HG02571 (cell line): ENCODE measurements at regions not wholly inside any gene's neighbourhood (a gene's known extent, or its start where the extent isn't known, plus 50 kb on each side); places are given as distances from the start of the nearest gene placed in this dataset.
A peak's percentile ranks its signal among the peaks of the same experiment; 100 is the strongest.

Experiments
- ATAC-seq: cut with Tn5 transposase; IDR thresholded peaks from one replicate; pipeline ENCODE4 v1.9.1; 2021; ENCODE audit warnings: mild to moderate bottlenecking, moderate library complexity; ENCODE audit not compliant: unreplicated experiment

GRCh38 chr2:19560785-19561184, 202.4 kb upstream of the OSR1 start:
- ATAC-seq: no peak

GRCh38 chr2:19559596-19560240, 201.3 kb upstream of the OSR1 start:
- no peak for ATAC-seq

DNA sequence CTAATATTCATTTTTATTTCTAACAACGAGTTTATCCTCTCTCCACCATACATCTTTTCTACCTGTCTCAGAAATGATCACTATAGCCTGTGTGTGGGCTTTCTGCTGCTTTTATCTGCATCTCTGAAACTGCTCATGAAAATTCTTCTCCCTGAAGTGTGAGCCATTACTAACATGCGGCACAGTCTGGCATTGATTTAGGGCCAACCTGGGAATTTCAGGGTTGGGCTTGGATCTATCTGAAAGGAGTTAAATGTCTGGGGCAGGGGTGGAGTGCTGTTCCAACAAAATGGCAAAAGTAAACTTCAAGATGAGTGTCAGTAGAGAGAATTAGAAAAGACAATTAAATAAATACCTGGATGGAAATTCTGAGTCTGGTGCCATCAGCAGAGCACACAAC, 198.2 kb upstream of the OSR1 start:
- ATAC-seq: no peak

DNA sequence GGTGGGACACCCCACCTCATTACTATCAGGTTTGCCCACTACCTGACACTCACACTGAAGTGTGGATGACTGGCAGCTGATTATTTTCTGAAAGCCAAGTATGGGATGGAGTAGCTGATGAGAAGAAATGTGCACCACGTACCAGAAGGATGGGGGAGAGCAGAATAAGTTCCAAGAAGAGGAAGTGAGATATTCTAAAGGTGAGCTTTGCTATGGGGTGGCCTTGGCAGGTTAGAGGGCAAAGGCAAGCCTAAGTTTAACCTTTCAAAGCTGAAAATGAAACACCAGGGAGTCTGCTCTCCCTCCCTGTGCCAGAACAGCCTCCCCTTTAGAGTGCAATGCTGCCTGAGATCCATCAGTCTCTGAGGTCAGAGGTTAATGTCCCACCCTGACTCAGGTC, 196.1 kb upstream of the OSR1 start:
- peak; percentile 61 for ATAC-seq

DNA sequence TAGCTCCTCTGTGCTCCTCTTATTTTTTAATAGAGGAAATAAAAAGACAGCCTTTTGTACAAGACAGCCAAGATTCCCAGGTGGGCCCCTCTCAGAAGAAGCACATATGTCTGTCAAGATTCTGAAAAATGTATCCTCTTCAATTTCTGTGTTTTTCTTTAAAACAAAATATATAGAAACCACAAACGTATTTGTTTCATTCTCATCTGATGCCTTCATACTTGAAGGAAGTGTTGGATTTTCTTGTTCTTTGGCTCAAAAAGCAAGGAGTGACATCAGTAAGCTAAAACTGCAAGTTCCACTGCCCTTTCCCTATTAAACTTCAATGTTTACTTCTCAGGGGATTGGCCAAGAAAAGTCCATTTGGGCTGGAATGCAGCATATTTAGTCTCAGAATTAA, 193.8 kb upstream of the OSR1 start:
- no peak for ATAC-seq

- no peak for ATAC-seq
These were observed 192.3 kb upstream of the OSR1 start for GRCh38 chr2:19550750-19551149.

GRCh38 chr2:19549821-19550220, 191.4 kb upstream of the OSR1 start:
- ATAC-seq: no peak

DNA sequence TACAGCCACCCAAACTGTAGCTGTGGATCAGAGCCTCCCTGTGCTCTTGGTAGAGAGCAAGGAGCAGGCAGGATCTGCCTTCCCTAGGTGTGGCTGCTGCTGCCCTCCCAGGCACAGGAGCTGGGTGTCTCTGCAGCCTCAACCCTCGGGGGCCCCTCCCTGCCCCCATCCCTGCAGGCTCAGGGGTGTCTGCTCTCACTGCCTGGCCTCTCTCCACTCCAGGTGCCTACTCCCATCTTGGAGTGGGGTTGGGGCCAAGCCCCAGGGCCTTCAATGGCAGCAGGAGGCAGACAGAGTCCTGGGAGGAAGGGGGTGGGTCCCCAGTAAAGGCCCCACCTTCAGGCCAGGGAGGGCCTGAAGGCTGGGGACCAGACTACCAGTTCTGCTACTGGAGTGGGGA, 189.7 kb upstream of the OSR1 start:
- no peak for ATAC-seq

DNA sequence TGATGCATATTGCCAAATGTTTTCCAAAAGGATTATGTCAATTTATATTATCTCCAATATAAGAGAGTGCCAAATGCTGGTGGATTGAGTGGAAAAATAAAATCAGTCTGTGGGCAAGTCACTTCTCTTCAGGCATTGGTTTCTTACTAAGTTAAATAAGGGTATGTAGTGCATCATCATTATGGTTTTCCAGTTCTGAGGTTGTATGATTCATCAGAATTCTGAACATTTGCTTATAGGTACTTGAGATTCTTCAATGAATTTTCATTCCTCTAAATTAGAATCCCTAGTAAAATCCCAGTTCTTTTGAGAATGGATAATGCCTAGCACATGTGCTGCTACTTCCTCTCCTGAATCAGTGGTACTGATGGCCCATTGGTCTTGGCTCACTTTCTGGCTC, 188.9 kb upstream of the OSR1 start:
- ATAC-seq: no peak

DNA sequence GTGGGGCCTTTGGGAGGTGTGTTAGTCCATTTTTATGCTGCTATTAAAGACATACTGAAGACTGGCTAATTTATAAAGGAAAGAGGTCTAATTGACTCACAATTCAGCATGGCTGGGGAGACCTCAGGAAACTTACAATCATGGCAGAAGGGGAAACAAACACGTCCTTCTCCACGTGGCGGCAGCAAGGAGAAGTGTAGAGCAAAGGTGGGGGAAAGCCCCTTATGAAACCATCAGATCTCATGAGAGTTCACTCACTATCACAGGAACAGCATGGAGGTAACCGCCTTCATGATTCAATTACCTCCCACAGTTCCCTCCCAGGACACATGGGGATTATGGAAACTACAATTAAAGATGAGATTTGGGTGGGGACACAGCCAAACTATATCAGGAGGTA, 187.1 kb upstream of the OSR1 start:
- ATAC-seq: no peak

- no peak for ATAC-seq
These were observed 185.4 kb upstream of the OSR1 start for GRCh38 chr2:19543663-19544383.

DNA sequence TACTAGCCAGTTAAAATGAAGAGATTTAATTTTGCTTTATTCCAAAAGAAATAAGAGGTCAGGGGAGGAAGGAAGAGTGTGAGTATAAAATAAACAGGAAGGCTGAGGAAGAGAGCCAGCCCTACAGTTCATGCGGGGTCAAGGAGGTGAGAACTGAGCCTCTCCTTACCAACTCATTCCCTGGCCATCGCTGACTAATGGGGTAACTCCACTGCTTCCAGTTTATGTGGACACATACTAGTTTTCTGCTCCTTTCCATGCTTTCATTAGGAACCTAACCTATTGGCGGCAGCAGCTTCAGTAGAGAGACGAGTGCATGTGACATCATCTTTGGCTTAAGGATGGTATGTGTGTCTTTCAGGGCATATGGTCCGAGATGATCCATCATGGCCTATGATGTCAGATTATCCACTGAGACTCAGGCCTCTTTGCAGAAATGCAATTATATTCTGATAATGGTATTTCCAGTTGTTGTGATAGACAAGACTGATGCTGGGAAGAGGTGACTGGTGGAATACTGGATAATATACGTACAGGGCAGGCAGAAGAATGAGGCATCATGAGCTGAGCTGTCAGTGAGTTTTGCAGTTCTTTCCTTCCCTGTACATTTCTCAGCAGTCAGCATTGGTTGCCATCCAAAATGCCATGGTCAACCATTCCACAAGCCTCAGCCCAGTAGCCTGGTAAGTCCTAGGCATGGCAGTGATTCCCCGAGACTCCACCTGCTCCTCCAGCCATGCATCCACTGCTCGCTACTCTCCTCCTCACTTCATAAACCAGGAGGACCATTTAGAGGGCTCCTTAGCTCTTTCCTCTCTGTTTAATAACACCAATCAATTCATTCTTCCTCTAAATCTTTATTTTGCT, 184.6 kb upstream of the OSR1 start:
- ATAC-seq: no peak

GRCh38 chr2:19541884-19542283, 183.5 kb upstream of the OSR1 start:
- ATAC-seq: no peak

- ATAC-seq: no peak
These were observed 182.5 kb upstream of the OSR1 start for GRCh38 chr2:19540739-19541525.

- ATAC-seq: no peak
These were observed 180.1 kb upstream of the OSR1 start for GRCh38 chr2:19538411-19538963.

DNA sequence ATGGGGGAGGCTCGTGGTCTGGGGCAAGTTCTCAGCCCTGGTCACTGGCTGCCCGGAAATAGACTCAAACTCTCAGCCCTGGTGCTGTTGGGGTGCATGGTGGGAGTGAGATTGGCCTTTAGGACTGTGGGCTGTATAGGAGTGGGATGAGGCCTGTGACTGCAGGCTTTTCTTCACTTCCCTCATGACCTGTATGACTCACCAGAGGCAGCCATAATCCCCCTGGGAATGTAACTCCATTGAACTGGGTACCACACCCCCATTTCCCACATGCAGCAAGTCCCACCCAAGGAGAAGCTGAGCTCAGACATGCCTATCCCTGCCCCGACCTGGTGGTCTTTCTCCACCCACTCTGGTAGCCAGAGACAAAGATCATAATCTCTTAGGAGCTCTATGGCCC, 177.7 kb upstream of the OSR1 start:
- no peak for ATAC-seq

DNA sequence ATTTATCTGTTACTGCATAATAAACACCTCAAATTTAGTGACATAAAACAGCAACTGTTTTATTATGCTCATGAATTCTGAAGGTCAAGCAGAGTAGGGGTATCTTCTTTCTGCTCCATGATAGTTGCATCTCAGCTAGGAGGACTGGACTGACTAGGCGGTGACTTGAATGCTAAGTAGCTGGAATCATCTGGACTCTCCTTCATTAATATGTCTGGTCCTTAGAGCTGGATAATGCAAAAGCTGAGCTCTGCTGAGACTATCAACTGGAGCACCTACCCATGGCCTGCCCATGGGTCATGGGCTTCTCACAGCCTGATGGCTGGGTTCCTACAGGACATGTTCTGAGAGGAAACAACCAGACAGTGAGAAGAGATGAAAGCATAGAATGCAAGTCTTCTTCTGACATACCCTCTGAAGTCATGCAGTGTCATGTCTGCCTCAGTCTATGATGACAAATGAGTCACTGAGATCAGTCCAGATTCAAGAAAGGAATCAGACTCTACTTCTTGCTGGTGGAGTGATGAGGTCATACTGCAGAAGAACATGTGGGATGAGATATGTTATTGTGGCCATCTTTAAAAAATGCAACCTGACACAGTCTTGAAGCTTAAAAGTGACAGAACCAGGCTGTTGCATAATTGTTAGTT, 174.2 kb upstream of the OSR1 start:
- no peak for ATAC-seq

GRCh38 chr2:19529677-19530076, 171.3 kb upstream of the OSR1 start:
- no peak for ATAC-seq

DNA sequence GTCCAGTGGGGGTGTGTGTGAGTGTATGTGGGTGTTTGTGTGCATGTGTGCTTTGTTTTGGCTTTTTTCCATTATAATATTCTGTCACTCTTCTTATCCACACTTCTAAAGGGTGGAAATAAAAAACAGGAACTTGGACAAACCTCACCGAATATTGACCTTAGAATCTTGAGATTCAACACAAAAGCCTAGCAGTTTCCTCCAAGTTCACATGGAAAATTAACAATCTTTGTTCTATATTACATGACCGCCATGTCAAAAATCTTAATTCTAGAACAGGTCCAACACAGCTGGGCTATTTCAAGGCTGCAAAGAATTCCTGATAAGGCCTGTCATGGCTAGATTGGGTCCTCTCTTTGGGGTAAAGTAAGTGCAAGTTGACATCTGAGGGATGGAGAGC, 169.3 kb upstream of the OSR1 start:
- no peak for ATAC-seq

GRCh38 chr2:19525313-19525712, 166.9 kb upstream of the OSR1 start:
- no peak for ATAC-seq
